ENCODE measurements at regions not wholly inside any gene's neighbourhood (a gene's known extent, or its start where the extent isn't known, plus 50 kb on each side); places are given as distances from the start of the nearest gene placed in this dataset.

- TF ChIP-seq EP300 (IDR thresholded peaks at IDR 0.05) (no peak), CTCF (IDR thresholded peaks at IDR 0.05) (no peak), JUNB (IDR thresholded peaks at IDR 0.05) (no peak), POLR2A (IDR thresholded peaks at IDR 0.05; ENCODE audit: low read length) (no peak), KDM1A (IDR thresholded peaks at IDR 0.05; ENCODE audit: low read depth) (no peak), HES2 (IDR thresholded peaks at IDR 0.05) (no peak), HOXB5 (CRISPR knock-in tag; IDR thresholded peaks at IDR 0.05) (no peak), MYC (IDR thresholded peaks at IDR 0.05; ENCODE audit: borderline replicate concordance, low read length) (no peak)
Observed at GRCh38 chr10:51008346-51008745, 65.9 kb upstream of the PRKG1 start.

All from A549 (cell line).